Neural crest cell (in vitro differentiated cells): ENCODE measurements at regions not wholly inside any gene's neighbourhood (a gene's known extent, or its start where the extent isn't known, plus 50 kb on each side); places are given as distances from the start of the nearest gene placed in this dataset.

Experiments
- DNase-seq: peaks from one replicate; pipeline ENCODE4 v3.0.0; 2021; ENCODE audit warnings: low read depth, mixed read lengths, low spot score
- H3K27ac Mint-ChIP-seq: one replicate; pipeline ENCODE4 v1.8.0; 2021; ENCODE audit warnings: mild to moderate bottlenecking, mixed read lengths; ENCODE audit not compliant: unreplicated experiment
- H3K27me3 Mint-ChIP-seq: 2 replicates; pipeline ENCODE4 v1.8.0; 2021; ENCODE audit warnings: low read depth, mild to moderate bottlenecking, mixed read lengths
- H3K36me3 Mint-ChIP-seq: 2 replicates; pipeline ENCODE4 v1.8.0; 2021; ENCODE audit warnings: low read depth, mild to moderate bottlenecking, mixed read lengths
- H3K4me1 Mint-ChIP-seq: 2 replicates; pipeline ENCODE4 v1.8.0; 2021; ENCODE audit warnings: mixed read lengths
- H3K4me3 Mint-ChIP-seq: one replicate; pipeline ENCODE4 v1.8.0; 2021; ENCODE audit warnings: mild to moderate bottlenecking, mixed read lengths
- H3K9me3 Mint-ChIP-seq: 2 replicates; pipeline ENCODE4 v1.8.0; 2021; ENCODE audit warnings: mixed read lengths
- CTCF ChIP-seq: fragments of 200-600 bp; sonication (generic); conservative IDR thresholded peaks from 2 replicates; pipeline ENCODE4 v1.5.0; 2021; ENCODE audit warnings: antibody characterized with exemption, mild to moderate bottlenecking

GRCh38 chr11:96472085-96472484, 82.3 kb downstream of the JRKL start:
- Mint-ChIP-seq H3K27me3 (peaks cover 3% of the 10 kb centered on the region), H3K36me3 (no peaks in the 10 kb centered on the region), H3K4me1 (no peaks in the 10 kb centered on the region), H3K27ac (no peak overlapping the region), H3K4me3 (no peak overlapping the region), H3K9me3 (peaks cover 13% of the 10 kb centered on the region)
- DNase-seq = no peak
- no peak for TF ChIP-seq CTCF

- no peak overlapping the region for H3K27ac Mint-ChIP-seq
- peaks cover 15% of the 10 kb centered on the region for H3K9me3 Mint-ChIP-seq
- H3K4me3 Mint-ChIP-seq = no peak overlapping the region
- TF ChIP-seq CTCF = no peak
- DNase-seq = no peak
- H3K27me3 Mint-ChIP-seq = peaks cover 3% of the 10 kb centered on the region
- no peaks in the 10 kb centered on the region for H3K4me1 Mint-ChIP-seq
- H3K36me3 Mint-ChIP-seq = no peaks in the 10 kb centered on the region
Observed at GRCh38 chr11:96474263-96474662, 84.5 kb downstream of the JRKL start.

DNA sequence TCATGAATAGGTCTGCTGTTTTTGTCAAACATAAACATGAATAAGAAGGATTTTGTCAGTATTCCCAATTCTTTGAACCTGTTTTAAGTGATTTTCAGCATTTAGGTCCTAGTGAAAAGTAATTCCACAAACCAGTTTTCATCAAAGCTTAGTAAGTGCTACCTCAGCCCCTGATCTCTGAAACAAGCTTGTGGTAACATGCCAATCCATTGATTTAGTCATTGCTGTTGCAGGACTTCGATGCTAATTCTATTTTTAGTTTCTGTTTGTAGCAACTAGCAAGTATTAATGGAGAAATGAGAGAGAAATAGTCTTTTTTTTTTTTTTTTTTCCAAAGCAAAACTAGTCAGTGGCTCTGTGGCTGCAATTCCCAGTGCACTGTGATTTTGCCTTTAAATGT, 91.4 kb downstream of the JRKL start:
- Mint-ChIP-seq H3K36me3 (no peaks in the 10 kb centered on the region), H3K4me1 (peaks cover 4% of the 10 kb centered on the region), H3K27ac (no peak overlapping the region), H3K27me3 (no peaks in the 10 kb centered on the region), H3K4me3 (no peak overlapping the region), H3K9me3 (peaks cover 4% of the 10 kb centered on the region)
- no peak for DNase-seq
- TF ChIP-seq CTCF = no peak

GRCh38 chr11:96481771-96482170, 92.0 kb downstream of the JRKL start:
- H3K4me3 Mint-ChIP-seq = no peak overlapping the region
- no peaks in the 10 kb centered on the region for H3K36me3 Mint-ChIP-seq
- H3K27ac Mint-ChIP-seq = no peak overlapping the region

GRCh38 chr11:96482193-96482592, 92.4 kb downstream of the JRKL start:
- no peak for DNase-seq
- peaks cover 4% of the 10 kb centered on the region for H3K4me1 Mint-ChIP-seq
- no peaks in the 10 kb centered on the region for H3K27me3 Mint-ChIP-seq
- peaks cover 2% of the 10 kb centered on the region for H3K9me3 Mint-ChIP-seq
- no peak overlapping the region for H3K4me3 Mint-ChIP-seq
- H3K27ac Mint-ChIP-seq = no peak overlapping the region
- no peaks in the 10 kb centered on the region for H3K36me3 Mint-ChIP-seq
- no peak for TF ChIP-seq CTCF

More at GRCh38 chr11:96481771-96482170, 92.0 kb downstream of the JRKL start:
- DNase-seq = no peak
- TF ChIP-seq CTCF = no peak
- Mint-ChIP-seq H3K9me3 (peaks cover 2% of the 10 kb centered on the region), H3K27me3 (no peaks in the 10 kb centered on the region), H3K4me1 (peaks cover 4% of the 10 kb centered on the region)

GRCh38 chr11:96483374-96483955, 93.7 kb downstream of the JRKL start:
- Mint-ChIP-seq H3K9me3 (no peaks in the 10 kb centered on the region), H3K4me1 (peaks cover 4% of the 10 kb centered on the region), H3K36me3 (no peaks in the 10 kb centered on the region), H3K27me3 (no peaks in the 10 kb centered on the region), H3K4me3 (no peak overlapping the region), H3K27ac (no peak overlapping the region)
- no peak for TF ChIP-seq CTCF
- no peak for DNase-seq
